Breast epithelium (tissue), 4 donors: ENCODE measurements at regions not wholly inside any gene's neighbourhood (a gene's known extent, or its start where the extent isn't known, plus 50 kb on each side); places are given as distances from the start of the nearest gene placed in this dataset.

Experiments used
- DNase-seq, 2 donors: peaks; one replicate each; pipeline ENCODE4 v3.0.0-alpha.2; 2019; ENCODE audit warnings: low spot score in 2 of 2
- H3K27ac ChIP-seq, 2 donors: fragments of 200-600 bp; sonication (generic) in 1 of 2; one replicate each; pipeline ENCODE4 v1.5.1; 2016 to 2019; ENCODE audit warnings: mild to moderate bottlenecking in 1 of 2
- H3K27me3 ChIP-seq, 2 donors: fragments of 200-600 bp; sonication (generic) in 1 of 2; one replicate each; pipeline versions ENCODE4 v1.5.1 to v1.6.0; 2017 to 2019; ENCODE audit warnings: control low read depth in 1 of 2, mild to moderate bottlenecking in 1 of 2
- H3K36me3 ChIP-seq: fragments of 200-600 bp; one replicate; pipeline ENCODE4 v1.5.1; 2019
- H3K4me1 ChIP-seq, 2 donors: fragments of 200-600 bp; sonication (generic); one replicate each; pipeline ENCODE4 v1.5.1; 2016 to 2019; ENCODE audit warnings: control low read depth in 1 of 2
- H3K4me3 ChIP-seq, 3 donors: fragments of 200-600 bp; sonication (generic); 1 replicate in 2 of 3; 2 replicates in 1 of 3; pipeline ENCODE4 v1.5.1; 2016 to 2019; ENCODE audit warnings: mild to moderate bottlenecking in 3 of 3, moderate library complexity in 2 of 3
- H3K9me3 ChIP-seq, 2 donors: fragments of 200-600 bp; sonication (generic) in 1 of 2; one replicate each; pipeline ENCODE4 v1.5.1; 2016 to 2019; ENCODE audit warnings: control low read depth in 1 of 2
- CTCF ChIP-seq, 3 donors: fragments of 450-650 bp; IDR thresholded peaks; one replicate each; pipeline ENCODE4 v1.5.1; 2016 to 2017; ENCODE audit warnings: antibody characterized with exemption in 3 of 3, mild to moderate bottlenecking in 3 of 3, moderate library complexity in 3 of 3
- POLR2A ChIP-seq: fragments of 450-650 bp; IDR thresholded peaks from one replicate; pipeline ENCODE4 v1.6.1; 2016; ENCODE audit warnings: antibody characterized with exemption, mild to moderate bottlenecking, moderate library complexity
- POLR2AphosphoS5 ChIP-seq, 3 donors: sonication (generic); formaldehyde crosslinking; IDR thresholded peaks; one replicate each; pipeline ENCODE4 v1.6.1; 2017; ENCODE audit warnings: antibody characterized with exemption in 3 of 3
- intact Hi-C: fragments of 100-400 bp; cut with DNase I; formaldehyde crosslinking; loops from one replicate; pipeline ENCODE4 v1.15.1; 2023; ENCODE audit warnings: low total_unique reads

DNA sequence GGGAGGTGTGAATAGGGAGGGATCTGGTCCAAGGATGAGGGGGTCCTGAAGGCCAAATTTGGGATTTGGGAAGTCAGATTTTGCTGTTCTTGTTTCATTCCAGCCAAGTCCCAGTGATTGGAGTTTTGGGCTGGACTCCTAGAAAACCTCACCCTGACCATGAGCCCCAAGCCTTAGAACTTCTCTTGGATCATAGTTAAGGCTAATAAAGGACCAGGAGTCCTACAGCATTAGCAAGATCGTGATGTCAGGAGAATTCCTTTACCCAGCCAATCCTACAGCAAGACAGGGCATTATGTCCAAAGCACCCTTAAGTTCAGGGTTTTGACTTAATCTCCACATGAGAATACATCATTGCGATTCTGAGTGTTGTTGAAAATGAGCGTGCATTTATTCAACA is 85.0 kb downstream of the SOX9 start:
- H3K27me3 ChIP-seq = no peaks in the 10 kb centered on the region
- H3K4me1 ChIP-seq = no peaks in the 10 kb centered on the region
- no peak for DNase-seq
- no peak overlapping the region for H3K27ac ChIP-seq
- TF ChIP-seq POLR2A (no peak), POLR2AphosphoS5 (IDR thresholded peaks at IDR 0.05) (no peak), CTCF (IDR thresholded peaks at IDR 0.05) (no peak)
- no peaks in the 10 kb centered on the region for H3K9me3 ChIP-seq
- H3K4me3 ChIP-seq = no peak overlapping the region
- intact Hi-C loops = no loop called here
- H3K36me3 ChIP-seq = no peaks in the 10 kb centered on the region

- intact Hi-C loops = no loop called here
- Histone ChIP-seq H3K4me1 (no peaks in the 10 kb centered on the region), H3K27ac (no peak overlapping the region), H3K4me3 (no peak overlapping the region), H3K27me3 (no peaks in the 10 kb centered on the region), H3K9me3 (no peaks in the 10 kb centered on the region), H3K36me3 (no peaks in the 10 kb centered on the region)
- TF ChIP-seq POLR2A = no peak
- no peak for TF ChIP-seq CTCF (IDR thresholded peaks at IDR 0.05)
- TF ChIP-seq POLR2AphosphoS5 (IDR thresholded peaks at IDR 0.05) = no peak
- DNase-seq = no peak
Observed at GRCh38 chr17:72206376-72206775, 85.6 kb downstream of the SOX9 start.

DNA sequence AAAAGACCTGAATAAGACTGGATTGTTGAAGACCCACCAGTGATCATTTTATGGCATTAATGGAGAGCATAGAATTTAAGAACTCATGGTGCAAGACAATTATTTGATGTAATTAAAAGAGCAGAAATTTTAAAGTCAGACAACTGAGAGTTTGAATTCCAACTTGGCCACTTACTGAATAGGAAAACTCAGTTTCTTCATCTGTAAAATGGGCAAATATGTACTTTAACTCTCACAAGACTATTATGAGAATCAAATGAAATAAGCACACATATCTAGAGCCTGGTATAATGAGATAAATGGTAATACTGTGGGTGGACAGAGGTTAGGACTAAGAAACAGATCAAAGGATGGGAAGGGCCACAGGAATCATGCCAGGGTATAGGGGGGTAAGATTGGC is 88.0 kb downstream of the SOX9 start:
- H3K4me3 ChIP-seq = no peak overlapping the region
- TF ChIP-seq POLR2AphosphoS5 (IDR thresholded peaks at IDR 0.05) (no peak), POLR2A (no peak), CTCF (IDR thresholded peaks at IDR 0.05) (no peak)
- no peaks in the 10 kb centered on the region for H3K36me3 ChIP-seq
- no peaks in the 10 kb centered on the region for H3K9me3 ChIP-seq
- H3K27me3 ChIP-seq = no peaks in the 10 kb centered on the region
- no peaks in the 10 kb centered on the region for H3K4me1 ChIP-seq
- no peak overlapping the region for H3K27ac ChIP-seq
- DNase-seq = no peak
- intact Hi-C loops = no loop called here

DNA sequence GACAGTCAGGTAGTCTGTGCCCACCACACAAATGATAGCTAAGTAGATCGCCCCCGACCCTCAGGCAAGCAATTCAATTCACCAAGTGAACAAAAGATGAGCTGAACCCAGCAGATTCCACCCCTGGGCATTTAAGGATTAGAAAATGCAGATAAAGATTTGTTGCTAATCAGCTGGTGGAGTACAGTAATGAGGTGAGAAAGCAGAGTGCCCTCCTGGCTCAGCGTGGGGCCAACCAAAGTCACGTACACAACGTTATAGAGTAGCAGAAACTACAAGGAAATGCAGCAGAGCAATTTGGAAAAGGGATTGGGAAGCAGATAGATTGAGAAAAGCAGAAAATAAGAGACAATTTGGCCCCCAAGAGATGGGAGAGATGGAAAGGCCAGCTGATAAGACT is 91.2 kb downstream of the SOX9 start:
- no peak overlapping the region for H3K27ac ChIP-seq
- no peak overlapping the region for H3K4me3 ChIP-seq
- no peaks in the 10 kb centered on the region for H3K27me3 ChIP-seq
- no peaks in the 10 kb centered on the region for H3K36me3 ChIP-seq
- intact Hi-C loops = no loop called here
- H3K4me1 ChIP-seq = no peaks in the 10 kb centered on the region
- no peak for DNase-seq
- TF ChIP-seq POLR2AphosphoS5 (IDR thresholded peaks at IDR 0.05) (no peak), CTCF (IDR thresholded peaks at IDR 0.05) (no peak), POLR2A (no peak)
- no peaks in the 10 kb centered on the region for H3K9me3 ChIP-seq

DNA sequence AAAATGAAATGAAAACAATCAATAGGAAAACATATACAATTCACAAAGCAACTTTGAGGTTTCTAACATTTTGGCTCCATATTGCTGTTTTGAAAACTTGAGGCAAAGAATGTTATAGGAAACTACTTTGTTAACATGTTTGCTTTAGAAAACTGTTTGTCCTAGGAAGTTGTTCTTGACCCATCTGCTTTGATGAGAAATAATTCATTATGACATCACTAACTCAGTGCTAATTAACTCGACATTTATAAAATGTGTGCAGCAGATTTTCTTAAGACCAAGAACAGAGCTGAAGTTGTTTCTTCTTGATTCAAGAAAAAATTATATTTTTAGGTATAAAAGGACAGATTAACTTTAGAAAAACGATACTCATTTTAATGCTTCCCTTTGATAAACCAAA is 94.7 kb downstream of the SOX9 start:
- Histone ChIP-seq H3K27ac (no peak overlapping the region), H3K4me3 (no peak overlapping the region), H3K4me1 (no peaks in the 10 kb centered on the region), H3K9me3 (no peaks in the 10 kb centered on the region), H3K36me3 (no peaks in the 10 kb centered on the region), H3K27me3 (peaks cover 0 to 16% of the 10 kb centered on the region in 2 donors)
- TF ChIP-seq CTCF (IDR thresholded peaks at IDR 0.05) (no peak), POLR2A (no peak), POLR2AphosphoS5 (IDR thresholded peaks at IDR 0.05) (no peak)
- no peak for DNase-seq
- intact Hi-C loops = loop anchor here (5.0 kb wide), 1 partner anchor 1937 kb away; no protein-coding TSS in a partner anchor
